C4-2B (cell line): ENCODE measurements at regions not wholly inside any gene's neighbourhood (a gene's known extent, or its start where the extent isn't known, plus 50 kb on each side); places are given as distances from the start of the nearest gene placed in this dataset.

ENCODE experiments used
- ZFX ChIP-seq: fragments of 450-650 bp; IDR thresholded peaks from 2 replicates; pipeline ENCODE4 v1.6.1; 2017
- TF ChIP-seq, protein P1 (sequence below): fragments of 450-650 bp; conservative IDR thresholded peaks from 2 replicates; pipeline ENCODE4 v1.5.1; 2017; ENCODE audit warnings: mild to moderate bottlenecking

DNA sequence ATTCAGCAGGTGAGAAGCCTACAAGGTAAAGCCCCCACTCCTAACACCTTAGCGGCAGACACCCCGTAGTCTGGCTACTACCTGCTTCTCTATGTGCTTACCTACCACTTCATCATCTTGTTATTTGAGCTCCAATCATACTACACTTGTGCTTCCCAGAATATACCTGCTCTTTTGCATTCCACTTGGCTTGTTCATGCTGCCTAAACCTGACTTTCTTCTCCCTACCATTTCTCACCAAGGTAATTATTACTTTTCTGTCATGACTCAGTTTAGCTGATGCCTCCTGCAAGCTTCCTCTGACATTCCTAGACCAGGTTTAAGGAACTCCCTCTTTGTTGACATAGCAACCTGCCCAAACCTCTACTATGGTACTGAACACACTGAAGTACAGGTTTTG is 495.6 kb upstream of the C1orf87 start:
- TF ChIP-seq, protein P1, sequence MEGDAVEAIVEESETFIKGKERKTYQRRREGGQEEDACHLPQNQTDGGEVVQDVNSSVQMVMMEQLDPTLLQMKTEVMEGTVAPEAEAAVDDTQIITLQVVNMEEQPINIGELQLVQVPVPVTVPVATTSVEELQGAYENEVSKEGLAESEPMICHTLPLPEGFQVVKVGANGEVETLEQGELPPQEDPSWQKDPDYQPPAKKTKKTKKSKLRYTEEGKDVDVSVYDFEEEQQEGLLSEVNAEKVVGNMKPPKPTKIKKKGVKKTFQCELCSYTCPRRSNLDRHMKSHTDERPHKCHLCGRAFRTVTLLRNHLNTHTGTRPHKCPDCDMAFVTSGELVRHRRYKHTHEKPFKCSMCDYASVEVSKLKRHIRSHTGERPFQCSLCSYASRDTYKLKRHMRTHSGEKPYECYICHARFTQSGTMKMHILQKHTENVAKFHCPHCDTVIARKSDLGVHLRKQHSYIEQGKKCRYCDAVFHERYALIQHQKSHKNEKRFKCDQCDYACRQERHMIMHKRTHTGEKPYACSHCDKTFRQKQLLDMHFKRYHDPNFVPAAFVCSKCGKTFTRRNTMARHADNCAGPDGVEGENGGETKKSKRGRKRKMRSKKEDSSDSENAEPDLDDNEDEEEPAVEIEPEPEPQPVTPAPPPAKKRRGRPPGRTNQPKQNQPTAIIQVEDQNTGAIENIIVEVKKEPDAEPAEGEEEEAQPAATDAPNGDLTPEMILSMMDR = no peak
- no peak for TF ChIP-seq ZFX
